H7 (cell line): ENCODE measurements at regions not wholly inside any gene's neighbourhood (a gene's known extent, or its start where the extent isn't known, plus 50 kb on each side); places are given as distances from the start of the nearest gene placed in this dataset.

Experiments
- DNase-seq: peaks from one replicate; pipeline ENCODE4 v3.0.0; 2012
- H3K27me3 ChIP-seq: 2 replicates; pipeline ENCODE4 v1.6.0; 2011; ENCODE audit warnings: mild to moderate bottlenecking, low read length; ENCODE audit not compliant: control insufficient read depth, insufficient read depth
- H3K36me3 ChIP-seq: replicated peaks from 2 replicates; pipeline ENCODE4 v1.5.1; 2011; ENCODE audit warnings: low read length; ENCODE audit not compliant: control insufficient read depth, insufficient read depth
- H3K4me3 ChIP-seq: 2 replicates; pipeline ENCODE4 v1.5.1; 2011; ENCODE audit warnings: low read depth, mild to moderate bottlenecking, control low read depth, low read length, moderate library complexity; ENCODE audit not compliant: insufficient read depth

GRCh38 chr15:61404567-61404966 lies 175.5 kb upstream of the RORA start:
- no peak overlapping the region for H3K4me3 ChIP-seq
- no peak for DNase-seq
- H3K36me3 ChIP-seq, result no peaks in the 10 kb centered on the region
- H3K27me3 ChIP-seq, result no peaks in the 10 kb centered on the region

- H3K36me3 ChIP-seq, result no peaks in the 10 kb centered on the region
- H3K27me3 ChIP-seq, result no peaks in the 10 kb centered on the region
- no peak for DNase-seq
- H3K4me3 ChIP-seq, result no peak overlapping the region
These were observed 174.8 kb upstream of the RORA start for GRCh38 chr15:61403884-61404283.

- Histone ChIP-seq H3K27me3 (no peaks in the 10 kb centered on the region), H3K36me3 (no peaks in the 10 kb centered on the region), H3K4me3 (no peak overlapping the region)
- no peak for DNase-seq
These were observed 173.0 kb upstream of the RORA start for GRCh38 chr15:61401903-61402698.

- Histone ChIP-seq H3K4me3 (no peak overlapping the region), H3K27me3 (no peaks in the 10 kb centered on the region), H3K36me3 (no peaks in the 10 kb centered on the region)
- DNase-seq, result no peak
These were observed 169.2 kb upstream of the RORA start for GRCh38 chr15:61398310-61398709.

GRCh38 chr15:61396235-61396919 lies 167.3 kb upstream of the RORA start:
- H3K4me3 ChIP-seq, result no peak overlapping the region
- no peak for DNase-seq
- H3K27me3 ChIP-seq, result no peaks in the 10 kb centered on the region
- H3K36me3 ChIP-seq, result no peaks in the 10 kb centered on the region

- H3K27me3 ChIP-seq, result no peaks in the 10 kb centered on the region
- H3K4me3 ChIP-seq, result no peak overlapping the region
- DNase-seq, result no peak
- no peaks in the 10 kb centered on the region for H3K36me3 ChIP-seq
These were observed 164.8 kb upstream of the RORA start for GRCh38 chr15:61393949-61394348.

GRCh38 chr15:61393524-61393923 lies 164.4 kb upstream of the RORA start:
- Histone ChIP-seq H3K4me3 (no peak overlapping the region), H3K36me3 (no peaks in the 10 kb centered on the region), H3K27me3 (no peaks in the 10 kb centered on the region)
- no peak for DNase-seq

GRCh38 chr15:61390138-61390537 lies 161.0 kb upstream of the RORA start:
- no peak for DNase-seq
- no peak overlapping the region for H3K4me3 ChIP-seq
- no peaks in the 10 kb centered on the region for H3K36me3 ChIP-seq
- no peaks in the 10 kb centered on the region for H3K27me3 ChIP-seq

- DNase-seq, result no peak
- no peaks in the 10 kb centered on the region for H3K27me3 ChIP-seq
- no peak overlapping the region for H3K4me3 ChIP-seq
- no peaks in the 10 kb centered on the region for H3K36me3 ChIP-seq
These were observed 160.4 kb upstream of the RORA start for GRCh38 chr15:61389334-61390028.

- no peak for DNase-seq
- Histone ChIP-seq H3K36me3 (no peaks in the 10 kb centered on the region), H3K4me3 (no peak overlapping the region), H3K27me3 (no peaks in the 10 kb centered on the region)
These were observed 158.6 kb upstream of the RORA start for GRCh38 chr15:61387675-61388074.

GRCh38 chr15:61383421-61383820 lies 154.3 kb upstream of the RORA start:
- no peaks in the 10 kb centered on the region for H3K36me3 ChIP-seq

GRCh38 chr15:61382927-61383326 lies 153.8 kb upstream of the RORA start:
- H3K27me3 ChIP-seq, result no peaks in the 10 kb centered on the region
- no peak for DNase-seq

More at GRCh38 chr15:61383421-61383820, 154.3 kb upstream of the RORA start:
- Histone ChIP-seq H3K4me3 (no peak overlapping the region), H3K27me3 (no peaks in the 10 kb centered on the region)
- DNase-seq, result no peak

GRCh38 chr15:61381501-61381900 lies 152.4 kb upstream of the RORA start:
- Histone ChIP-seq H3K36me3 (no peaks in the 10 kb centered on the region), H3K27me3 (no peaks in the 10 kb centered on the region), H3K4me3 (no peak overlapping the region)
- no peak for DNase-seq

More at GRCh38 chr15:61382927-61383326, 153.8 kb upstream of the RORA start:
- no peak overlapping the region for H3K4me3 ChIP-seq
- H3K36me3 ChIP-seq, result no peaks in the 10 kb centered on the region

- H3K27me3 ChIP-seq, result no peaks in the 10 kb centered on the region
- no peaks in the 10 kb centered on the region for H3K36me3 ChIP-seq
- H3K4me3 ChIP-seq, result no peak overlapping the region
- no peak for DNase-seq
These were observed 151.2 kb upstream of the RORA start for GRCh38 chr15:61380270-61380669.

- Histone ChIP-seq H3K4me3 (no peak overlapping the region), H3K27me3 (no peaks in the 10 kb centered on the region), H3K36me3 (no peaks in the 10 kb centered on the region)
- DNase-seq, result no peak
These were observed 149.9 kb upstream of the RORA start for GRCh38 chr15:61379005-61379404.
